Gastroesophageal sphincter (tissue), 3 donors: ENCODE measurements at regions not wholly inside any gene's neighbourhood (a gene's known extent, or its start where the extent isn't known, plus 50 kb on each side); places are given as distances from the start of the nearest gene placed in this dataset.

Experiments
- POLR2AphosphoS5 ChIP-seq: sonication (generic); formaldehyde crosslinking; IDR thresholded peaks from one replicate; pipeline ENCODE4 v1.6.1; 2017; ENCODE audit warnings: antibody characterized with exemption
- TF ChIP-seq, protein P1 (sequence below), 4 experiments: fragments of 200-600 bp in 2 of 4; fragments of 450-650 bp in 2 of 4; sonication (generic) in 1 of 4; IDR thresholded peaks; one replicate each; pipeline ENCODE4 v1.5.1; 2017 to 2019; ENCODE audit warnings: antibody characterized with exemption in 4 of 4, mild to moderate bottlenecking in 2 of 4, moderate library complexity in 2 of 4

DNA sequence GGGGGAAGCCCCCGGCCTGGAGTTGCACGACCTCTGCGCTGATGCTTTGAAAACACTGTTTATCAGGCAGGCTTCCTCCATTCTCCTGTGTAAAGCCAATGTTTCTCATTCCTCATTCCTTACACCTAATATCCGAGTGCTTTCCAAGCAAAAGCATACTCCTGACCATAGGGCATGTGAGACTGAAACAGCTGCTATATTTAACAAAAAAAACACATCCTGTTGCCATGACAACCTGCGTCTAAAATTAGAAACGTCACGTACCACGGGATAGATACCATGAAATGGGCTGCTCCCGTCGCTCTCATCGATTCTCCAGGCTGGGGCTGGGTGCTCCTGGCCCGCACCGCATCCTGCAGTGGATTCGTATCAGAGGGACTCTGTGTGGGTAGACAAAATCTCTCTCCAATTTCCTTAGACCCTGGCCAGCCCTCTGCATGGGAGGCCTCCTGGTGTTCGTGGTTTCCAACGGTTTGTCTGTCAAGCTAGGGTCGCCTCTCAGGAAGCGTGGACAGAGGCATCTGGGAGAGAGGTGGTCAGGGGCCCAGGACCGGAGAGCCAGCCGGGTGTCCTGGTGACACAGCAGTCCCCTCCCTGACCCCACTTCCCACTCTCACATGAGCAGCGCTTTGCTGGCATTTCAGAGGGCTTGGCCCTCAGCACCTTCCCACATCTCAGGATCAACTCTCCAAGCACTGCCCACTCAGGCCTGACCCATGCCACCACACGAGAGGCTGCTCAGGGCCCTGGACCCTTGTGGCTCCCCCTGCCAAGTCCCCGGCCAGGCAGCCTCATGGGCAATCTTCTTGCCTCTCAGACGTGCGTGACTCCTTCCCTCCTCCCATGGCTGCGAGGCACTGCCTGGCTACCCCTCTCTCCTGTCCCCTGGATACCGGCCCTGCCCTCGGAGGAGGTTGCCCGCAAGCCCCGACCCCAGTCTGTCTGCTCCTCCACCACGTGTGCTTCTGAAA lies 268.1 kb downstream of the NDUFA10 start:
- TF ChIP-seq, protein P1, sequence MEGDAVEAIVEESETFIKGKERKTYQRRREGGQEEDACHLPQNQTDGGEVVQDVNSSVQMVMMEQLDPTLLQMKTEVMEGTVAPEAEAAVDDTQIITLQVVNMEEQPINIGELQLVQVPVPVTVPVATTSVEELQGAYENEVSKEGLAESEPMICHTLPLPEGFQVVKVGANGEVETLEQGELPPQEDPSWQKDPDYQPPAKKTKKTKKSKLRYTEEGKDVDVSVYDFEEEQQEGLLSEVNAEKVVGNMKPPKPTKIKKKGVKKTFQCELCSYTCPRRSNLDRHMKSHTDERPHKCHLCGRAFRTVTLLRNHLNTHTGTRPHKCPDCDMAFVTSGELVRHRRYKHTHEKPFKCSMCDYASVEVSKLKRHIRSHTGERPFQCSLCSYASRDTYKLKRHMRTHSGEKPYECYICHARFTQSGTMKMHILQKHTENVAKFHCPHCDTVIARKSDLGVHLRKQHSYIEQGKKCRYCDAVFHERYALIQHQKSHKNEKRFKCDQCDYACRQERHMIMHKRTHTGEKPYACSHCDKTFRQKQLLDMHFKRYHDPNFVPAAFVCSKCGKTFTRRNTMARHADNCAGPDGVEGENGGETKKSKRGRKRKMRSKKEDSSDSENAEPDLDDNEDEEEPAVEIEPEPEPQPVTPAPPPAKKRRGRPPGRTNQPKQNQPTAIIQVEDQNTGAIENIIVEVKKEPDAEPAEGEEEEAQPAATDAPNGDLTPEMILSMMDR (IDR thresholded peaks at IDR 0.05): no peak
- TF ChIP-seq POLR2AphosphoS5: no peak
